HFF-Myc (cell line): ENCODE measurements at regions not wholly inside any gene's neighbourhood (a gene's known extent, or its start where the extent isn't known, plus 50 kb on each side); places are given as distances from the start of the nearest gene placed in this dataset.
"Not testable (repeated sequence)": the region's sequence is repeated elsewhere in the genome, so short reads cannot be mapped to it uniquely, and the experiment has no call there.

Experiments used
- DNase-seq: peaks from one replicate; pipeline ENCODE4 v3.0.0-alpha.2; 2011; ENCODE audit warnings: low read depth; ENCODE audit errors: extremely low read depth
- H3K4me3 ChIP-seq: replicated peaks from 2 replicates; pipeline ENCODE4 v1.5.1; 2011; ENCODE audit warnings: low read depth, mild to moderate bottlenecking, control low read depth, low read length
- TF ChIP-seq, protein P1 (sequence below): IDR thresholded peaks from 2 replicates; pipeline ENCODE4 v1.5.1; 2012; ENCODE audit warnings: mild to moderate bottlenecking, low read depth, low read length, control low read depth; ENCODE audit errors: missing control alignments

DNA sequence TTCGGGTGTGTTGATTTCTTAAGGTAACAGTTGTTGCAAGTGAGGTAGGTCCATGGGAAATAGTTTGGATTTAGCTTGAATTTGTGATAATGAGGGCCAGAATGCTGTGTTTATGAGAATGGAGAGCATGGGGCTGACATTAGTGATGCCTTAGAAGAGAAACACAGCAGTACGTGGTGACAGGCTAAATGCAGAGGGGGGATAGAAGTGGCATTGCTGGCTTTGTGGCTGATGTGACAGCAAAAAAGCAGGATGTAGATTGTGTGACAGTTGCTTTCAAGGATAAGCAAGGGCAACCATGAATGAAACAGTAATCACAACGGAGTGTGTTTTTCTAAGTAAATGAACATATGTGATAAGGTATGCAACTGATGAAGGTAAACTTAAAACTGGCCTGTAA, 103.4 kb upstream of the SGCD start:
- TF ChIP-seq, protein P1, sequence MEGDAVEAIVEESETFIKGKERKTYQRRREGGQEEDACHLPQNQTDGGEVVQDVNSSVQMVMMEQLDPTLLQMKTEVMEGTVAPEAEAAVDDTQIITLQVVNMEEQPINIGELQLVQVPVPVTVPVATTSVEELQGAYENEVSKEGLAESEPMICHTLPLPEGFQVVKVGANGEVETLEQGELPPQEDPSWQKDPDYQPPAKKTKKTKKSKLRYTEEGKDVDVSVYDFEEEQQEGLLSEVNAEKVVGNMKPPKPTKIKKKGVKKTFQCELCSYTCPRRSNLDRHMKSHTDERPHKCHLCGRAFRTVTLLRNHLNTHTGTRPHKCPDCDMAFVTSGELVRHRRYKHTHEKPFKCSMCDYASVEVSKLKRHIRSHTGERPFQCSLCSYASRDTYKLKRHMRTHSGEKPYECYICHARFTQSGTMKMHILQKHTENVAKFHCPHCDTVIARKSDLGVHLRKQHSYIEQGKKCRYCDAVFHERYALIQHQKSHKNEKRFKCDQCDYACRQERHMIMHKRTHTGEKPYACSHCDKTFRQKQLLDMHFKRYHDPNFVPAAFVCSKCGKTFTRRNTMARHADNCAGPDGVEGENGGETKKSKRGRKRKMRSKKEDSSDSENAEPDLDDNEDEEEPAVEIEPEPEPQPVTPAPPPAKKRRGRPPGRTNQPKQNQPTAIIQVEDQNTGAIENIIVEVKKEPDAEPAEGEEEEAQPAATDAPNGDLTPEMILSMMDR = no peak
- no peak overlapping the region for H3K4me3 ChIP-seq
- DNase-seq = no peak

DNA sequence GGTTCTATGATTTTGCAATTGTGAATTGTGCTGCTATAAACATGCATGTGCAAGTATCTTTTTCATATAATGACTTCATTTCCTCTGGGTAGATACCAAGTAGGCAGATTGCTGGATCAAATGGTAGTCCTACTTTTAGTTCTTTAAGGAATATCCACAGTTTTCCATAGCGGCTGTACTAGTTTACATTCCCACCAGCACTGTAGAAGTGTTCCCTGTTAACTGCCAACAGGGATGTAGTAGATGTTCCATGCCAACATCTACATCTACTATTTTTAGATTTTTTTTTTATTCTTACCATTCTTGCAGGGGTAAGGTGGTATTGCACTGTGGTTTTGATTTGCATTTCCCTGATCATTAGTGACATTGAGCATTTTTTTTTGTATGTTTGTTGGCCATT, 100.5 kb upstream of the SGCD start:
- H3K4me3 ChIP-seq, DNase-seq: not testable (repeated sequence)

DNA sequence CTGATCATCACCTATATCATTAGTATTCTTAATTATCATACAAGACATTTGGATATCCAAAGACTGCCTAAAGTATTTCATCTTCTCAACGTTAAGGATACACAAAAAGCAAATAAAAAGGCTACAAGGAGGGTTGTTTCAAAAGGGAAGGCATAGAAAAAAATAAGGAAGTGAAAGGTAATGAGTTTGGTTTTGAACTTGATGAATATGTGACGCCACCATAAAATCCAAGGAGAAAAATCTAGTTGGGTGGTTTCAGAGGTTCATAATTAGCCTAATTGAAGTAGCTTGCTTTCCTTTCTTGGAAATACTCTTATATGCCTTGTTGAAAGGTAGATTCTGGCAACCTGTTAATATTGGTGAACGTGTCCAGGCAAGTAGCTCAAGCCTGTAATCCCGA, 96.1 kb upstream of the SGCD start:
- H3K4me3 ChIP-seq = no peak overlapping the region
- TF ChIP-seq, protein P1 = no peak
- no peak for DNase-seq

DNA sequence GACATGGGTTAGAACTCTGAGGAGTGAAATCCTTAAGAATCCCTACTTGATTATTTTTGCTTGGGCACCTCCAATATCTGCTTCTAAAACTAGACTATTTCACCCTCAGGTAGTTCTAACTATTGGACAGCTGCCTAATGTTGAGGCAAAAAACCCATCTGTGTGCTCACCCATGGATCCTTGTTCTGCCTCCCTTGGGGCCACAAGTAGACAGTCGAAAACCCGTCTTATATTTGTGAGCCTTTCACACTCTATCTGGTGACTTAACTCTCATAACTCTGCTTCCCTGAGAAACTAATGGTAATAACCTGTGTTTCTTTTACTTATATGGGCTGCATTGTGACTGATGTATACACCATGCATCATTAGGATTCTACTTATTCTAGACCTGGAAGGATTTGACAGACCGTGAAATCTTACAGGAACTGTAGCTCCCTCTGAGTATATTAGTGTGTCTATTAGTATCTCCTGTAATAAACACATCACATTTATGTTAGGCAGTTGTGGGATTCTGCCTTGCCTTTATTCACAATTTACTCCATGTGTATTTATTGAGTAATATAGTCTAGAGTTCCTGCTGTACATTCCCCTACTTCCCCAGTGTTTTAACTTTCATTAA, 94.6 kb upstream of the SGCD start:
- TF ChIP-seq, protein P1 = no peak
- H3K4me3 ChIP-seq = no peak overlapping the region
- DNase-seq = no peak

DNA sequence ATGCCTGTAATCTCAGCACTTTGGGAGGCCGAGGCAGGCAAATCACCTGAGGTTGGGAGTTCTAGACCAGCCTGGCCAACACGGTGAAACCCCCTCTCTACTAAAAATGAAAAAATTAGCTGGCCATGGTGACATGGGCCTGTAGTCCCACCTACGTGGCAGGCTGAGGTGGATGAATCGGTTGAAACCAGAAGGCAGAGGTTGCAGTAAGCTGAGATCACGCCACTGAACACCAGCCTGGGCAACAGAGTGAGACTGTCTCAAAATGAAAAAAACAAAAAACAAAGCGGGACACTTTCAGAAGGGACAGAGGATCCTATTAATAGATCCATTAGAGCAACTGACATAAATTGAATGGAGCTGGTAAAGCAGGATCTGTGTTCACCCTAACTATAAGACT, 89.6 kb upstream of the SGCD start:
- TF ChIP-seq, protein P1 = no peak
- no peak for DNase-seq
- no peak overlapping the region for H3K4me3 ChIP-seq

DNA sequence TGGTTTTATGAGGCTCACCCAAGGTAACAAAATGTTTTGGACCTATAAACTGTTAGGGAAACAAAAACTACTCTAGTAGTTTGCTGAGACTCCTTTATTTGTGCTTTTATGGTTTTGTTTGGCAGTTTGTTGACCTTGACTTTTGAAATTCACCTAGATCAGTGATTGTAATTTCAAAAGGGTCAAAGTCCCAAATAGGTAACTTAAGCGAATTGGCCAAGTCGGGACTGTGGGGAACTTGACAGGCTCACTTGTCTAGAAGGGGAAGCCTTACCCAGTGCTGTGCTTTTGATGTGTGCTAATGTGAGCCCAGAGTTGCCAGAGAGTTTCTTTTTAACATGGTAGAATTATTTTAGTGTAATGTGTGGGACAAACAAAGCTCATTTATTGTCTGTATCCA, 87.2 kb upstream of the SGCD start:
- TF ChIP-seq, protein P1 = no peak
- H3K4me3 ChIP-seq = no peak overlapping the region
- no peak for DNase-seq

DNA sequence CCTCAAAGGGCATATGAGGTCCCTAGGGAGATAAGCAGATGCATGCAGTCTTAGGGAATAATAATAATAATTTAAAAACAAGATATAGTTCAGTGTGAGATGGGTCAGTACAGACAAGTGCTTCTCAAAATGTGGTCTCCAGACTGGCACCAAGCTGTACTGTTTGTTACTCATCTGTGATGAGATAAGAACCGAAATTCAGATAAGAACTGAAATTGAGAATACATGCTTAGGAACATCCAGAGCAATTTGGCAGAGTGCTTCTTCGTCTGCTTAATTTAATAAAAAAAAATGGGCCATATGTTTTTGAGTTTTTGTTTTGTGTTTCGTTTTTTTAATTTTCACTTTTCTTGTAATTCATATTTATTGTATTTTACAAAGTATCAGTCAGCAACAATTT, 86.5 kb upstream of the SGCD start:
- TF ChIP-seq, protein P1 = no peak
- no peak for DNase-seq
- H3K4me3 ChIP-seq = no peak overlapping the region
